Renal cortical epithelial cell (primary cell): ENCODE measurements at regions not wholly inside any gene's neighbourhood (a gene's known extent, or its start where the extent isn't known, plus 50 kb on each side); places are given as distances from the start of the nearest gene placed in this dataset.

Source experiments
- DNase-seq: peaks from one replicate; pipeline ENCODE4 v3.0.0-alpha.2; 2011; ENCODE audit warnings: low read depth

DNA sequence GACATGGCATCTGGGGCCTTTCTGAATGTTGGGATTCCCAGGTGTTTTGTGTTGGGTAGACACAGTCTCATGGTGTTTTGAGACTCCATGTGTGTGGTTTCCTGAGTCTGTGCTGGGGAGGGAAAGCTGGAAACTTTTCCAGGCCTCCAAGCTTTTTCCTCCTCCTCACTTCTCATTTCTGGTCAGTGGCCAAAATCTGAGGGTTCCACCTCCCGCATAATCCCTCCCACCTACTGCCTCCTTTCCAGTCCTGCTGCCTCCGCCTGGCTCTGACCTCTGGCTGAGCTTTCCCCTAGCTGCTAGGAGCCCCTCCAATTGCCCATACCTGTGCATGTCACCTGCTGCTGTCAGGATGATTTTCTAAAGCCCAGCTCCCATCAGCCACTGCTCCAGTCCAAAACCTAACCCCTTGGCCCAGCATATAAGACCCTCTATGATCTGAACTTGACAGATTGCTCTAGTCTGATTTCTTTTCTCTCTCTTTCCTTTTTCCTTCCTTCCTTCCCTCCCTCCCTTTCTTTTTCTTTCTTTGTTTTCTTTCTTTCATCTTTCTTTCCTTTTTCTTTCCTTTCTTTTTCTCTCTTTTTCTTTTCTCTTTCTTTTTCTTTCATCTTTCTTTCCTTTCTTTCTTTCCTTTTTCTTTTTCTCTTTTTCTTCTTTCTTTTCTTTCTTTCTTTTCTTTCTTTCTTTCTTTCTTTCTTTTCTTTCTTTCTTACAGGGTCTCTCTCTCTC is 51.4 kb upstream of the NECTIN1 start:
- DNase-seq, result no peak

DNA sequence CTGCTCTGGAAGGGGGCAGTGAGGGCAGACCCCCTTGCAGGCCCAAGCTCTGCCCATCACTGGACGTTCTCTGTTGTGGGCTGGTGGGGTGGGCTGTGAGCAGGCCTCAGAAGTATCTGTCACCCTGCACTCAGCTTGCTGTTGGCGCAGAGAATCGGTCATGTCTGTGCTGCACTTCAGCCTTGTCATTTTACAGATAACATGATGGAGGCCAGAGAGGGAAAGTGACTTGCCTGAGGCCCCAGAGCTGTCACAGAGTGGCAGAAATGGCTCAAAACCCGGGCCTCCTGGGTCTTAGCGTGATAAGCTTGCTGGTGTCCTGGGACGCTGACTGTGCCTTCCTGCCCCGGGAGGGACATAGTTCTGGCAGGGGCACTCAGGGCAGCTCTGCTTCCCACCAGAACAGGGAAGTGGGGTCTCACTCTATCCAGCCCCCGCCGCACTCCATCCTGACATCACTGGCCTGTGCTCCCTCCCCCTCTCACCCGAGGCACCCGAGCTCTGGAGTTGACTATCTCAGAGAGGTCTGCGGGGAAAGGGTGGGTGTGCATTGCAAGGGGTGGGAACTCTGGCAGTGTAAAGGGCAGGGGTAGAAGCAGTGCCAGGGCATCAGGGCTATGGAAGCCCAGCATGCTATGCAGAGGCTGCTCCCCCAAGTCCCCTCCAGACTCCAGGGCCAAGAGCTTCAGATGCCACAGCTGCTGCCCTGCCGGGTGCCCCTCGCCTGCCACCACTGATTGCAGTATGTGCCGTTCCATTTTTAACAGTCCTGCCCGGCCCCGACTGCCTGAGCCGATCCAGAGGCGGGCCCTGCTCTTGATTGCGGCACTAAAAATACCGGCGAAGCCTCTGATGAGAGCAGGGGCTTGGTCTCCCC is 50.4 kb upstream of the NECTIN1 start:
- DNase-seq, result no peak
